GM10266 (cell line): ENCODE measurements at regions not wholly inside any gene's neighbourhood (a gene's known extent, or its start where the extent isn't known, plus 50 kb on each side); places are given as distances from the start of the nearest gene placed in this dataset.
"Not testable (repeated sequence)": the region's sequence is repeated elsewhere in the genome, so short reads cannot be mapped to it uniquely, and the experiment has no call there.

Experiments
- DNase-seq: peaks from one replicate; pipeline ENCODE4 v3.0.0; 2012; ENCODE audit errors: extremely low spot score
- CTCF ChIP-seq: IDR thresholded peaks from 2 replicates; pipeline ENCODE4 v1.5.1; 2012; ENCODE audit warnings: mild to moderate bottlenecking, low read depth; ENCODE audit not compliant: control insufficient read depth, insufficient read depth; ENCODE audit errors: missing control alignments

GRCh38 chr2:6139142-6139541 lies 447.0 kb downstream of the SOX11 start:
- DNase-seq: no peak
- no peak for TF ChIP-seq CTCF

- TF ChIP-seq CTCF: no peak
- DNase-seq: no peak
Measured at GRCh38 chr2:6139916-6140315, 447.7 kb downstream of the SOX11 start.

DNA sequence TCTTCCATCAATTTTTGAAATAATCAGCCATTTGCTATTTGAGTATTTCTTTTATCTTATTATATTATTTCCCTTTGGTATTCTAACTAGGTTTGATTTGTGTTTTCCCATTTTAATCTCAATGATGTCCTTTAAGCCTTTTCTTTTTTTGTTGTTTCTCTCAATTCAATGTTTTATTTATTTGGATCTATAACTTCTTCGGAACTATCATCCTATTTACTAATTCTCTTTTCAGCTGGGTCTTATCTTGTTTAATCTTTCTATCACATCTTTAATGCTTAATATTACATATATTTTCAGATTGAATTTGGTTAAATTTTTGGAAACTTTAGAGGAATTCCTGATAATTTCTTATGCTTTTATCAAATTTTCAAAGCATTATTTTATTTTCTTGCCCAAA lies 448.3 kb downstream of the SOX11 start:
- DNase-seq: no peak

GRCh38 chr2:6143812-6144211 lies 451.6 kb downstream of the SOX11 start:
- no peak for TF ChIP-seq CTCF
- no peak for DNase-seq

More for the DNA sequence above, 448.3 kb downstream of the SOX11 start:
- no peak for TF ChIP-seq CTCF

GRCh38 chr2:6147215-6147614 lies 455.0 kb downstream of the SOX11 start:
- DNase-seq: not testable (repeated sequence)

DNA sequence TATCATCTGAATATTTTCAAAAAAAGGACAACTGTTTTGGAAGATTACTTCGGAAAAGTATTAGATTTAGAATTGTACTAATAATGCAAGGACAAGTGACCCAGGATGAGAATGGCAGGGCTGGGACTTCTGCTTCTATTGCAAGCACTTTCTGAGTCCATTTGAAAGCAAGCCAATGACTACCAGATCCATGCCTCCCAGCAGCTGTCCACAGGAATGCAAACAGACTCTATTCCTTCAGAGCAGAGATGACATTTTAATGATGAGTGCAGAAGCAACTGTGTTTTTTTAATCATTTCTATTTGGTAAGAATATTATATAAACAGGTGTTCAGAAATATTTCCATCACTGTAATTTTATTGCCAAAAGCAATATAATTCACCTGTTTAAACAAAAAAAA lies 456.7 kb downstream of the SOX11 start:
- DNase-seq: no peak
- no peak for TF ChIP-seq CTCF

- no peak for TF ChIP-seq CTCF
- DNase-seq: no peak
Measured at GRCh38 chr2:6159606-6160005, 467.4 kb downstream of the SOX11 start.

DNA sequence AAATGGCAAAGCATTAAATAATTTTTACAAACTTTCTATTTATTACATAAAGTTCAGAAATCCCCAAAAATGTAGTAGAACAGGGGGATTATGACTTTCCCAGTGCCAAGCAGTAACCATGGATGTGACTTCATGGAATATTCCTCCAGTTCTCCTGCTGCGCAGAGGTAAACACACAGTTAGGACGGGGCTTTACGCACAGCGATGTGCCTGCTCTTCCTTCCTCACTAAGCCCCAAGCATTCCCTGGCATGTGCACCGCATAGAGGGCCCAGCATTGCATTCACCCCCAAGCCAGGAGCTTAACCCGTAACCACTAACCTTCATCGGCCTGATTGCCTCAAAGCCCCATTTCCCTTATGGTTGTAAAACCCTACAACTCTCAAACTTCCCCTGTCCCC lies 471.7 kb downstream of the SOX11 start:
- no peak for DNase-seq
- TF ChIP-seq CTCF: no peak
